SIG-M5 treated with dmso at 0.1 percent for 504 hours (cell line): ENCODE measurements at regions not wholly inside any gene's neighbourhood (a gene's known extent, or its start where the extent isn't known, plus 50 kb on each side); places are given as distances from the start of the nearest gene placed in this dataset.

Experiments
- DNase-seq: peaks from one replicate; lab custom pipeline; 2025; ENCODE audit not compliant: unreplicated experiment; lab: John Stamatoyannopoulos, UW

GRCh38 chr17:15048933-15049794 is 216.0 kb downstream of the PMP22 start:
- DNase-seq: no peak

GRCh38 chr17:15048381-15048780 is 216.7 kb downstream of the PMP22 start:
- DNase-seq: no peak

- DNase-seq: no peak
Measured at GRCh38 chr17:15042311-15042710, 222.8 kb downstream of the PMP22 start.

- DNase-seq: no peak
Measured at GRCh38 chr17:15039366-15039765, 225.8 kb downstream of the PMP22 start.

- no peak for DNase-seq
Measured at GRCh38 chr17:15038656-15039055, 226.5 kb downstream of the PMP22 start.

- DNase-seq: no peak
Measured at GRCh38 chr17:15036238-15036637, 228.9 kb downstream of the PMP22 start.

- no peak for DNase-seq
Measured at GRCh38 chr17:15031975-15032374, 233.2 kb downstream of the PMP22 start.

GRCh38 chr17:15029469-15029868 is 235.7 kb downstream of the PMP22 start:
- DNase-seq: no peak

- DNase-seq: no peak
Measured at GRCh38 chr17:15027853-15028252, 237.3 kb downstream of the PMP22 start.

- DNase-seq: no peak
Measured at GRCh38 chr17:15026088-15026487, 239.0 kb downstream of the PMP22 start.

- no peak for DNase-seq
Measured at GRCh38 chr17:15023589-15024336, 241.4 kb downstream of the PMP22 start.

- no peak for DNase-seq
Measured at GRCh38 chr17:15019158-15019557, 246.0 kb downstream of the PMP22 start.

GRCh38 chr17:15012351-15012980 is 252.7 kb downstream of the PMP22 start:
- DNase-seq: no peak

GRCh38 chr17:15009087-15009486 is 256.0 kb downstream of the PMP22 start:
- no peak for DNase-seq

GRCh38 chr17:15007147-15007553 is 258.0 kb downstream of the PMP22 start:
- no peak for DNase-seq

GRCh38 chr17:15006421-15007128 is 258.6 kb downstream of the PMP22 start:
- no peak for DNase-seq

GRCh38 chr17:15000661-15001060 is 264.5 kb downstream of the PMP22 start:
- DNase-seq: no peak

- no peak for DNase-seq
Measured at GRCh38 chr17:14997290-14997689, 267.8 kb downstream of the PMP22 start.

- no peak for DNase-seq
Measured at GRCh38 chr17:14986127-14986526, 279.0 kb downstream of the PMP22 start.

GRCh38 chr17:14972844-14973243 is 292.3 kb downstream of the PMP22 start:
- no peak for DNase-seq

- no peak for DNase-seq
Measured at GRCh38 chr17:14971054-14971453, 294.1 kb downstream of the PMP22 start.
